Astrocyte of the spinal cord (primary cell): ENCODE measurements at regions not wholly inside any gene's neighbourhood (a gene's known extent, or its start where the extent isn't known, plus 50 kb on each side); places are given as distances from the start of the nearest gene placed in this dataset.

ENCODE experiments used
- DNase-seq: peaks from one replicate; pipeline ENCODE4 v3.0.0; 2011; ENCODE audit warnings: low read depth, low spot score
- H3K4me3 ChIP-seq: 2 replicates; pipeline ENCODE4 v1.5.1; 2011; ENCODE audit warnings: low read depth, mild to moderate bottlenecking, low read length, moderate library complexity
- in situ Hi-C: cut with HindIII; loops from 2 replicates; pipeline ENCODE4 v1.10.0; 2017; ENCODE audit warnings: low sequenced_read_pairs
- TF ChIP-seq, protein P1 (sequence below): IDR thresholded peaks from 2 replicates; pipeline ENCODE4 v1.5.1; 2012; ENCODE audit warnings: low read depth, mild to moderate bottlenecking, low read length, inconsistent platforms

DNA sequence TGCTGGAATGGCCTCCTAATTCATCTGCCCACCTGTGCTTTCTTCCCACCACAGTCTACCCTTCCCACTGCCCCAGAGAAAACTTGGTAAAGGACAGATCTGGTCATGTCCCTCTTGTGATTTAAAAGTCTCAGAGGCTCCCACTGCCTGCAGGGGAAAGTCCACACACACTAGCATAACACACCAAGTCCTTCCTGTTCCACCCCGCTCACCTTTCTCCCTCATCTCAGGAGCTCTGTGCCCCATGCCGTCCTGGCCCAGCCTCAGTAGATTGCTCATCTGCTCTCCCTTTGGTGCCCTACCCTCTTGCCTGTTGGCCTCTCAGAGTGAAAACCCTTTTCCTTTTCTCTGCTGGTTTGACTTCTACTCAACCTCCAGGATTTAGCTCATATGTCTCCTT lies 111.4 kb upstream of the MAP3K1 start:
- DNase-seq: no peak
- in situ Hi-C loops: no loop called here

DNA sequence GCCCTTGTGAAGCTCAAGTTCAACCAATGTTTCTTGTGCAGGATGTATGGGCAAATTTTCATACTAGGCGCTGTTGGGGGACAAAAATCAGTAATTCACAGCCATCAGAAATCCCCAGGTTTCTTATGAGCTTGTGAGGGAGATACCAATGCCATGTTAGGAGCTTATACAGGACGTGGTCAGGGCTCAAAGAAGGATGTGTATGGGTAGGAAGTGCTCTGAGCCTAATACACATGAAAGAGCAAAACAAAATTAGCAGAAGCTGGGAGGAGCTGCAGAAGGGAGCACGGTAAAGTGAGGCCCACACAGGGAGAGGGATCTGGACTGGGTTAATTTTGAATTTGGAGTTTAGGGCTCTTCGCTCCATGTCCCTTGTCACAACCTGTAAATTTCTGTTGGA lies 114.6 kb upstream of the MAP3K1 start:
- no peak for DNase-seq
- in situ Hi-C loops: no loop called here
- no peak overlapping the region for H3K4me3 ChIP-seq
- TF ChIP-seq, protein P1, sequence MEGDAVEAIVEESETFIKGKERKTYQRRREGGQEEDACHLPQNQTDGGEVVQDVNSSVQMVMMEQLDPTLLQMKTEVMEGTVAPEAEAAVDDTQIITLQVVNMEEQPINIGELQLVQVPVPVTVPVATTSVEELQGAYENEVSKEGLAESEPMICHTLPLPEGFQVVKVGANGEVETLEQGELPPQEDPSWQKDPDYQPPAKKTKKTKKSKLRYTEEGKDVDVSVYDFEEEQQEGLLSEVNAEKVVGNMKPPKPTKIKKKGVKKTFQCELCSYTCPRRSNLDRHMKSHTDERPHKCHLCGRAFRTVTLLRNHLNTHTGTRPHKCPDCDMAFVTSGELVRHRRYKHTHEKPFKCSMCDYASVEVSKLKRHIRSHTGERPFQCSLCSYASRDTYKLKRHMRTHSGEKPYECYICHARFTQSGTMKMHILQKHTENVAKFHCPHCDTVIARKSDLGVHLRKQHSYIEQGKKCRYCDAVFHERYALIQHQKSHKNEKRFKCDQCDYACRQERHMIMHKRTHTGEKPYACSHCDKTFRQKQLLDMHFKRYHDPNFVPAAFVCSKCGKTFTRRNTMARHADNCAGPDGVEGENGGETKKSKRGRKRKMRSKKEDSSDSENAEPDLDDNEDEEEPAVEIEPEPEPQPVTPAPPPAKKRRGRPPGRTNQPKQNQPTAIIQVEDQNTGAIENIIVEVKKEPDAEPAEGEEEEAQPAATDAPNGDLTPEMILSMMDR: no peak

More for the DNA sequence above, 111.4 kb upstream of the MAP3K1 start:
- H3K4me3 ChIP-seq: no peak overlapping the region
- TF ChIP-seq, protein P1: no peak

DNA sequence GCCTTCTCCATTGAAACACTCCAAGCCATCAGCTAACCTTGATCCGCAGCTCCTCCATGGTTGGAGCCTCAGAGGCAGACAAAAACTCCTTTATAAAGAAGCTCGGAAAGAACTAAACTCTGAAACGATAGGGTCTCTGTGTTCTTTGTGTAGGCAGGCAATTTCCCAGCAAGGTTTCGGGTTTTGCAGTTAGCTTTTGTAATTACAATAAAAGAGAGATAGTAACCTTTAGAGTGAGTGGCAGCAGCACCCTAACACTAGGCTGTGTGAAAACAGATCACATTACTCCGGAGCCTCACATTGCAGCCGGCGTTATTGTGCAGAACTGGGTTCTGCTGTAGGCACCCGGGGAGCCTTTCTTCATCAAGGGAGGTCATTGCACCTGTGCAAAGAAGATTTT lies 115.8 kb upstream of the MAP3K1 start:
- DNase-seq: no peak
- no peak overlapping the region for H3K4me3 ChIP-seq
- TF ChIP-seq, protein P1: no peak
- in situ Hi-C loops: no loop called here

DNA sequence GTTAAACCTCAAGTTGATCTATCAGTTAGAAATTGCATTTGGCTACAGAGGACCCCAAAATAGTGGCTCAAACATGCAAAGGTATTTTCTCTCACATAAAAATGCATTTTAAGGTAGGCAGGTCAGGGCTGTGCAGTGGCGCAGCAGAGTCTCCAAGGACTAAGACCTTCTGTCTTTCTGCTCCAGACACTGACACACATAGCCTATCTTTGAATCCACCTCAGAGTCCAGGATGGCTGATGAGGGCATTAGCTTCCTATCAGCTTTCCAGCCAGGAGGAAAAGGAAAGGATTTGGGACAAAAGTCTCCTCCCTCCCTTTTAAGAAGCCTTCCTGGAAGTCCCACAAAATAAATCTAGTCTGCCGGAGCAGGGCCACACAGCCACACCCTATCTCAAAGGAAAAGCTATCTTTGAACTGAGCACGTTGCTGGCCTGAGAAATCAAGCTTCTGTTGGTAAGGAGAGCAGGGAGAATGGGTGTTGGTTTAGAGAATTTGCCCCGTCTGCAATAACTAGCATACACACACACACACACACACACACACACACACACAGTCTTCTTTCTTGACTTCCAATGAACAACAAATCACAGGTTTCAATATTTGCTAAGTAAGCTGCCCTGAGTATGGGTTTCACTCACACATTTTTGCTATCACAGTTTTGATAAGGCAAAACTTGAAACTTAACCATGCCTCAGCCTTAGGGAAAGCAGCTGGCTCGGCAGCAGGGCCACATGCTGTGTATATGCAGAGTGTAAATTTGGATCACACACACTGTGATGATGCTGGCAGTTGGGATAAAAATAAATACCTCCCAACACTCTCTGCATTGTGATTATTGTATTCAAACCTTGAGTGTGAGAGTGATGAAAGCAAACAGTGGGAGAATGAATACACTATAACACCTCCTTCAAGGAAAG lies 116.6 kb upstream of the MAP3K1 start:
- DNase-seq: peak; percentile 14
- TF ChIP-seq, protein P1: no peak
- in situ Hi-C loops: no loop called here
- H3K4me3 ChIP-seq: no peak overlapping the region

DNA sequence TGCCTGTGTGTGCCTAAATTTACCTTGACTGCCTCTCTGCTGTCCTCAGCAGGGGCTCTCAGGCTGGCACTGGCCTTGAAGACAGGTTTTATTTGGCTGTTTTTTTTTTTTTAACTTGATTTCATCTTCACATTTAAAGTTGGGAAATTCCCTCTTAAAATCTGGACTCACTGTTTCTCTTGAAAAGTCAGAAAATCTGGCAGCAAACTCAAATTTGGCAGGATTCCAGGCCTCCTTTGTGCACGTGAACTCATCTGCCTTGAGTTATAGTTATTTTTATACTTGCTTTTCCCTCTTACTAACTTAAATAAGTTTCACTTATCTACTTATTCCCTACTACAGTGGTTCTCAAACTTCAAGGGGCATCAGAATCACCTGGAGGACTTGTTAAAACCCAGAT lies 118.4 kb upstream of the MAP3K1 start:
- H3K4me3 ChIP-seq: no peak overlapping the region
- in situ Hi-C loops: no loop called here
- TF ChIP-seq, protein P1: no peak
- peak; percentile 40 for DNase-seq

DNA sequence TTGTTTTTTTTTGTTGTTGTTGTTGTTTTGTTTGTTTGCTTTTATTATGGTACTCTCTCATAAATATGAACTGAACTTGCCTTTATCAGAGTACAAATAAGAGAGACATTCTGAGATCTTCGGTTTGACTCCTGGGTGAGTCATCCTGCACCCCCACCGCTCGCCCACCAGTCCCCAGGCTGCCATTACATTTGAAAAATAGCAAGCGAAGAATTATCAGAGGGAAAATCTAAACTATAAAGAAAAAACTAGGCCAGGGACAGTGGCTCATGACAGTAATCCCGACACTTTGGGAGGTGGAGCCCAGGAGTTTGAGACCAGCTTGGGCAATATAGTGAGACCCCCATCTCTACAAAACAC lies 122.1 kb upstream of the MAP3K1 start:
- DNase-seq: no peak
- in situ Hi-C loops: no loop called here
- TF ChIP-seq, protein P1: no peak
- H3K4me3 ChIP-seq: no peak overlapping the region
